Omental fat pad (tissue), 3 donors: ENCODE measurements at regions not wholly inside any gene's neighbourhood (a gene's known extent, or its start where the extent isn't known, plus 50 kb on each side); places are given as distances from the start of the nearest gene placed in this dataset.

ENCODE experiments used
- ATAC-seq: fragments of 150-250 bp; one replicate; pipeline ENCODE4 v1.9.1; 2016; ENCODE audit warnings: mild to moderate bottlenecking, moderate library complexity; ENCODE audit not compliant: low FRiP score
- DNase-seq: peaks from one replicate; pipeline ENCODE4 v3.0.0-alpha.2; 2019; ENCODE audit warnings: low spot score
- TF ChIP-seq, protein P1 (sequence below), 3 donors: fragments of 450-650 bp; IDR thresholded peaks; one replicate each; pipeline ENCODE4 v1.5.1; 2016 to 2017; ENCODE audit warnings: antibody characterized with exemption in 3 of 3, mild to moderate bottlenecking in 3 of 3, moderate library complexity in 2 of 3

DNA sequence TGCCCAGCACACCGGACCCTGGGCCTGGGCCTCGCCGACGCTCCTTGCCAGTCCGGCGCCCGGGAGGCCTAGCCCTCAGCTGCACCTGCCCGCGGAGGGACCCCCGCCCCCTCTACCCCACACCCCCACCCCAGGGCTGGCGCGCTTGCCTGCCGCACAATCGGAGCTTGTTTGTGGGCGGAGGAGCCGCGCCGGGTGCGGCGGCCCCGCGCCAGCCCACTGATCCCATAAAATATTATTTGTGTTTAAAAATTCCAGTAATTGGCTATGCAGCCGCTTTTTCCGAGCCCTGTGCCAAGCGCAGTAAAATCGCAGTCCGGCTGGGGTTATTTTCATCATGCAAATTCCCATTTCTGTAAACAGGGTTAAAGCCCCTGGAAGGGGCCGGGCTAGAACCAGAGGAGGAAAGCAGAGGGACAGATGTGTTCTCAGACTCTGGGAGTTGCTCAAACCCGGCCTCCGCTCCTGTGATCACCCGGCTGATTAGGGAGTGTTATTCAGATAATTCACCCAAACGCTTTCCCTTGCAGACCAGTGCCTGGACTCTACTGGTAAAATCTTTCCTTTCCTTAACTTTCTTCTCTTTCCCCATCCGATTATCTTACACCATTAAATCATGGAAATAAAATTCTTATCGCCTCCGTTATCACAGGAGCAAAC, 93.1 kb downstream of the NCR2 start:
- DNase-seq (no peak), ATAC-seq (no peak)
- TF ChIP-seq, protein P1, sequence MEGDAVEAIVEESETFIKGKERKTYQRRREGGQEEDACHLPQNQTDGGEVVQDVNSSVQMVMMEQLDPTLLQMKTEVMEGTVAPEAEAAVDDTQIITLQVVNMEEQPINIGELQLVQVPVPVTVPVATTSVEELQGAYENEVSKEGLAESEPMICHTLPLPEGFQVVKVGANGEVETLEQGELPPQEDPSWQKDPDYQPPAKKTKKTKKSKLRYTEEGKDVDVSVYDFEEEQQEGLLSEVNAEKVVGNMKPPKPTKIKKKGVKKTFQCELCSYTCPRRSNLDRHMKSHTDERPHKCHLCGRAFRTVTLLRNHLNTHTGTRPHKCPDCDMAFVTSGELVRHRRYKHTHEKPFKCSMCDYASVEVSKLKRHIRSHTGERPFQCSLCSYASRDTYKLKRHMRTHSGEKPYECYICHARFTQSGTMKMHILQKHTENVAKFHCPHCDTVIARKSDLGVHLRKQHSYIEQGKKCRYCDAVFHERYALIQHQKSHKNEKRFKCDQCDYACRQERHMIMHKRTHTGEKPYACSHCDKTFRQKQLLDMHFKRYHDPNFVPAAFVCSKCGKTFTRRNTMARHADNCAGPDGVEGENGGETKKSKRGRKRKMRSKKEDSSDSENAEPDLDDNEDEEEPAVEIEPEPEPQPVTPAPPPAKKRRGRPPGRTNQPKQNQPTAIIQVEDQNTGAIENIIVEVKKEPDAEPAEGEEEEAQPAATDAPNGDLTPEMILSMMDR (IDR thresholded peaks at IDR 0.05) = no peak

DNA sequence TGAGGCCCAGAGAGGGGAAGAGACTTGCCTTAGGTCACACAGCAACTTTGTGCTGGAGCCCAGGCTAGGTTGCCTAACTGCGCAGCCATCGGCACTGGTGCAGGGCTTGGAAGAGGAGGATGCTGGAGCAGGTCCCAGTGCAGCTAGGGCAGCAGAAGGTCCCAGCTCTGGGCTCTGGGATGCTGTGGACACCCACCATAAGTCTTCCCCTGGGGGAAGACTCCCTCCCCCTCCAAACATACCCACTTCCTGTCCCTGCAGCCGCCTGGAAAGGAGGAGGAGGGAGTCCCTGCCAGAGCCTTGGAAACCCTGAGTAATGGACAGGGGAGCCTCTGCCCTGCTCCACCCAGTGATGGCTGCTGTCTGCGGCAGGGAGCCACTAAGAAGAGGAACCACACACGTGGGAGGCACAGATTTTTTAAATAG, 93.6 kb downstream of the NCR2 start:
- ATAC-seq (no peak), DNase-seq (no peak)
- TF ChIP-seq, protein P1 (IDR thresholded peaks at IDR 0.05) = no peak

DNA sequence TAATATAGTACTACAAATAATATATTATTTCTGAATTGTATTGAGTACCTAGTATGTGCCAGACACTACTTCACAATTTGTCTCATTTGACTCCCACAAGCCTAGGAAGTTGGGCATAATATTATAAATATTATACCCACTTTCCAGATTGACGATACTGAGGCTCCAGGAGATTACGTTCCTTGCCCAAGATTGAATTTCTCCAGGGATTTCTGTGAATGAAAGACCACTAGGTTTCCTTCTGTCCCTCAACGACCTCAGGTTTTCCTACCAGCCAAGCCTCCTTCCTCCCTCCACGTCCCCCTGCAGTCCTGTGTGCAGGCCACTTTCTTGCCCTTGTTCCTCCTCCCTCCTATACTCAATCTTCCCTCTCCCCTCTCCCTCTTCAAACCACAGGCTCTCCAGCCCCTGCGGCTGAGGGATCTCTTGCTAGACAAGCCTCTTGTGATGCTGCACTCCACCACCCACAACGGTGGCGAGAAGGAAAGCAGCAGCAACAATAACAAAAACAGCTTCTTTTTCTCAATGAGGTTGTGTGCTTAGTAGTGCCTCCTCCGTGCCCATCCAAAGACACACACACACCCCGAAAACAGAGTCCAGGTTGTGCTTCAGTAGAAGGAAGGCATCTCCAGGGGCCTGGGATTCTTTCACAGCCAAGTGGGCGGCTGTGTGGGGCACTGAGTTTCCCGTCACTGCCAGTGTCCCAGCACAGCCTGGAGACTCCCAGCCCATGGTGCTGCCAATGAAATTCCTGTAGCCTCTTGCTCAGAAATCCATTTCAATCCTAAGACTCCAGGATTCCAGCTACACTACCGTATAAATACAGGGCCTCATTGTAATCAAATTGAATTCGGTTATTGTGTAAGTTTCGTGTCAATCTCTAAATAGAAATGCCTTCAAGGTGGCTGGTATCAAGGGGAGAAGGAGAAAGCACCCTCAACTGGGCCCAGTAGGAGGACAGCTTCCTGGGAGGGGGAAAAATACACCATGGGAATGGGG, 94.4 kb downstream of the NCR2 start:
- ATAC-seq (no peak), DNase-seq (no peak)
- TF ChIP-seq, protein P1 (IDR thresholded peaks at IDR 0.05) = no peak

DNA sequence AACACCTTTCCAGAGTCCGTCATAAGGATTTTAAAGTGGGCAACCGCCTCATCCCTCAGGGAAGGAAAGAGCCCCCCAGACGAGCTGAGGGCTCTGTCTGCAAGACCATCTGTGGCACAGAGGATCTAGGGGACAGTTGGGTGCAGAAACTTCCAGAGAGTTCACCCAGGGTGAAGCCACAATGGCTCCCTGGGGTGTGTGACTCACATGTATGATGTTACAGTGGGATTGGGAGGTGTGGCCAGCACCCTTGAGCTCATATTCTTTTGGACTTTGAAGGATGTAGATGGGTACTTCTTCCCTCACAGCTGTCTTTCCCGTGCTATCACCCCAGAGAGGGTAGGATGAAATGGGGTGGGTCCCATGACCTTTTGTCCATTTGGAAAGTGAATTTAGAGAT, 95.5 kb downstream of the NCR2 start:
- TF ChIP-seq, protein P1 (IDR thresholded peaks at IDR 0.05) = no peak
- DNase-seq = no peak
- ATAC-seq = no peak

DNA sequence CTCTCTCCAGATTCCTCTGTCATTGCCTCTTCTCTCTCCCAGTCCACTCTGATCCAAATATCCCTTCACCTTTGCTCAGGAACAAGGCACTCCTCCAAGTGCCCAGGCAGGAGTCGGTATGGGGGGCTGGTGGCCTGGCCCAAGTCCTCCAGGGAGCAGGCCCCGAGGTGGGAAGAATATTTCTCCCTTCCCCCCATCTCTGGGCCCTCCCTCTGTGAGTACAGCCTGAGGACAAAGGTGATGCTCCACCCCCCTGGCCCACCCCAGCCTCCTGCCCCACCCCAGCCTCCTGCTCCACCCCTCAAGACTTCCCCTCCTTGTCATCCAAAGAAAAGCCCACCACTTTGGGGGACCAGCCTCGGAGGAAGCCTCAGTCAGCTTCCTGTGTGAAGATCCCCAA, 96.9 kb downstream of the NCR2 start:
- no peak for ATAC-seq

DNA sequence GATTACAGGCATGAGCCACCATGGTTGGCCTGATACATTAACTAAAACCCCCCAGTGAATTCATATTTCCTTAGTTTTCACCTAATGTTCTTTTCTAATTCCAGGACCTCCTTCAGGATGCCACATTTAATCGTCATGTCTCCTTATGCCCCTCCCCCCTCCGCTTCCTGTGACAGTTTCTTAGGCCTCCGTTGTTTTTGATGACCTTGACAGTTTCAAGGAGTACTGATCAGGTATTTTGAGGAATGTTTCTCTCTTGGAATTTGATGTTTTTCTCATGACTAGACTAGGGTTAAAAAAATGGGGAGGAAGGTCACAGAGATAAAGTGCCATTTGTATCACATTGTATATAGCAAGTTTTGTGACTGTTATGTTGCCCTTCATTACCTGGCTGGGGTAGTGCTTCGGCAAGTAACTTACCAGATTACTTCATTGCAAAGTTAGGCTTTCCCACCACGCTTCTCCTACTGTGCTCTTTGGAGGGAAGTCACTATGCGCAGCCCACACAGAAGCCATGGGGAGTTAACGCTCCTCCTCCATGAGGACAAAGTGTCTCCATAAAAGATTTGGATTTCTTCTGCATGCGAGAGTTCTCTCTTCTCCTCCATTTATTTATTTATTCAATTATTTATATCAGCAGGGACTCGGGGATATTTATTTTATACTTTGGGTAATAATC, 99.5 kb downstream of the NCR2 start:
- ATAC-seq (no peak), DNase-seq (no peak)
- TF ChIP-seq, protein P1 (IDR thresholded peaks at IDR 0.05) = no peak

More for the DNA sequence above, 96.9 kb downstream of the NCR2 start:
- DNase-seq = no peak
- TF ChIP-seq, protein P1 (IDR thresholded peaks at IDR 0.05) = no peak
